HAP-1 (cell line): ENCODE measurements at regions not wholly inside any gene's neighbourhood (a gene's known extent, or its start where the extent isn't known, plus 50 kb on each side); places are given as distances from the start of the nearest gene placed in this dataset.
"Not testable (repeated sequence)": the region's sequence is repeated elsewhere in the genome, so short reads cannot be mapped to it uniquely, and the experiment has no call there.

Experiments used
- DNase-seq, 2 experiments: peaks; one replicate each; pipeline ENCODE4 v3.0.0-alpha.2; 2016 to 2020; ENCODE audit warnings: low spot score in 2 of 2
- H3K27me3 ChIP-seq: fragments of 250-450 bp; sonication (Bioruptor Pico); 2 replicates; pipeline ENCODE4 v1.5.1; 2020; ENCODE audit warnings: low read depth, mild to moderate bottlenecking, moderate library complexity
- H3K36me3 ChIP-seq: fragments of 250-450 bp; sonication (Bioruptor Pico); replicated peaks from 2 replicates; pipeline ENCODE4 v1.5.1; 2020; ENCODE audit warnings: mild to moderate bottlenecking
- H3K4me1 ChIP-seq: fragments of 250-450 bp; sonication (Bioruptor Pico); 2 replicates; pipeline ENCODE4 v1.5.1; 2020; ENCODE audit warnings: mild to moderate bottlenecking
- H3K4me3 ChIP-seq: fragments of 250-450 bp; sonication (Bioruptor Pico); 2 replicates; pipeline ENCODE4 v1.5.1; 2020; ENCODE audit warnings: mild to moderate bottlenecking, moderate library complexity
- H3K9me3 ChIP-seq: fragments of 250-450 bp; sonication (Bioruptor Pico); 2 replicates; pipeline ENCODE4 v1.5.1; 2020; ENCODE audit warnings: mild to moderate bottlenecking, moderate library complexity
- in situ Hi-C: fragments of 300-500 bp; cut with MboI; formaldehyde crosslinking; loops from 3 replicates; pipeline ENCODE4 v1.14.3; 2020; ENCODE audit warnings: low sequenced_read_pairs, inconsistent platforms, mixed read lengths

GRCh38 chr16:16578701-16579100 is 199.8 kb downstream of the NPIPA7 start:
- DNase-seq: no peak
- Histone ChIP-seq H3K4me3 (no peak overlapping the region), H3K36me3 (no peaks in the 10 kb centered on the region), H3K27me3 (no peaks in the 10 kb centered on the region), H3K9me3 (no peaks in the 10 kb centered on the region), H3K4me1 (no peaks in the 10 kb centered on the region)
- in situ Hi-C loops: no loop called here

- H3K4me1 ChIP-seq, DNase-seq, in situ Hi-C loops: not testable (repeated sequence)
These were observed 204.0 kb downstream of the NPIPA7 start for GRCh38 chr16:16582916-16583315.

DNA sequence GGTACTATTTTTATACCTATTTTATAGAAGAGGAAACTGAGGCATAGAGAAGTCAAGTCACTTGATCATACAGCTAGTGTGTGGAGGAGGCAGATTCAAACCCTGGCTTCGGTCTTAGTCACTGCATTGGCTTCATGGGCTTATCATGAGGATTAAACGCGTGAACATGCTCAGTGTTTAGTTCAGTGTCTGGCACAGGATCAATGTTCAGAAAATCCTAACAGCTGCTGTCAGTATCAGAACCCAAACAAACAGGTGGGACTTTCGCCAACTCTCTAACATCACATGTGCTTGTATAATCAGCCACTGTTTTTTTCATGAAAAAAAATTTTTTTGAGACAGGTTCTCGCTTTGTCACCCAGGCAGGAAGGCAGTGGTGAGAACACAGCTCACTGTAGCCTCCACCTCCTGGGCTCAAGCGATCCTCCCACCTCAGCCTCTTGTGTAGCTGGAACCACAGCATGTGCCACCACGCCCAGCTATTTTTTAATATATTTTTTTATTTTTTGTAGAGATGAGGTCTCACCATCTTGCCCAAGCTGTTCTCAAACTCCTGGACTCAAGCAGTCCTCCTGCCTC is 207.2 kb downstream of the NPIPA7 start:
- H3K9me3 ChIP-seq, in situ Hi-C loops, H3K4me1 ChIP-seq, DNase-seq, H3K27me3 ChIP-seq, H3K4me3 ChIP-seq, H3K36me3 ChIP-seq: not testable (repeated sequence)

More at GRCh38 chr16:16582916-16583315, 204.0 kb downstream of the NPIPA7 start:
- H3K4me3 ChIP-seq, H3K27me3 ChIP-seq, H3K9me3 ChIP-seq, H3K36me3 ChIP-seq: not testable (repeated sequence)

DNA sequence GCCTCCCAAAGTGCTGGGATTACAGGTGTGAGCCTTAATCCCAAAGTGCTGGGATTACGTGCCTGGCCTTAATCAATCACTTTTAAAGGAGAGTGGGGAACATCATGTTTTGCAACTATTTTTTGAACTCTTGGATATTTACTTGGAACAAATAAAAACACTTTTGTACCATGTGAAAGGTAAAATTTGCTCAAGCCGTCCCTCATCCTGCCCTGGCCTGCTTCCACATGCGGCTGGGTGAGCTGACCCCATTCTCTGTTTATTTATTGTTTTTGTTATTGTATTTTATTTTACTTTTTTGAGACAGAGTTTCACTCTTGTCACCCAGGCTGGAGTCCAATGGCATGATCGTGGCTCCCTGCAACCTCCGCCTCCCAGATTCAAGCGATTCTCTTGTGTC is 208.0 kb downstream of the NPIPA7 start:
- H3K36me3 ChIP-seq, in situ Hi-C loops, H3K4me3 ChIP-seq, H3K27me3 ChIP-seq, H3K4me1 ChIP-seq, H3K9me3 ChIP-seq, DNase-seq: not testable (repeated sequence)

GRCh38 chr16:16588436-16588835 is 209.5 kb downstream of the NPIPA7 start:
- H3K4me1 ChIP-seq, H3K9me3 ChIP-seq, H3K36me3 ChIP-seq, H3K27me3 ChIP-seq, DNase-seq, H3K4me3 ChIP-seq, in situ Hi-C loops: not testable (repeated sequence)

GRCh38 chr16:16590654-16591318 is 211.8 kb downstream of the NPIPA7 start:
- H3K36me3 ChIP-seq, DNase-seq, H3K4me3 ChIP-seq, H3K4me1 ChIP-seq, H3K27me3 ChIP-seq, in situ Hi-C loops, H3K9me3 ChIP-seq: not testable (repeated sequence)

DNA sequence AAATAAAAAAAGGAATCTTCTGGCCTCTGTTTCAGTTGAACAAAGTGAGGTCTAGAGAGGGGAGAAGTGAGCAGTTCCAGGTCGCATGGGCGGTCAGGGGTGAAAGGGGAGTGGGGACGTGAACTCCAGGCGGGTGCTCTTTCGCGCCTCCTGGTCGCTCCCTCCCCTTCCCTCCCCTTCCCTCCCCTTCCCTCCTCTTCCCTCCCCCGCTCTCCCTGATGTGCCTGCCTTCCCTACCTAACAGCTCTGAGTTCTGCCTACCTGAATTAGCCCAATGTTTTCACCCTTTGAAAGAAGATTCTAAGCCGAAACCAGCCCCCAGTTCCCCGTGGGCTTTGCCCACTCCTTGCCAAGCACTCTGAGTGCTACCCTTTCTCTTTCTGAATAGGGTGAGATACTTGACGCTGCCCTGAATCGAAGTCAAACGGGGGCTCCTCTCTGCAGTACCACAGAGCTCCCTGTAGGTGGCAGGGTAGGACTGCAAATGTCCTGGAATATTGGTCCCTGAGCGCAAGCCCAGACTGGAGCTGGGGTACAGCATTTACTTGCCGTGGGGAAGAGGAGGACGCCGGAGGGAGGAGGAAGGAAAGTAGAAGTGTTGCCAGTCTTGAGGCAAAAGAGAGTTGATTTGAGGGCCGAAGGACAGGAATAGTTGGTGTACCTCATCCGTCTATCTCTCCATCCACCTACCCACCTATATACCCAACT is 214.4 kb downstream of the NPIPA7 start:
- in situ Hi-C loops, H3K36me3 ChIP-seq, H3K27me3 ChIP-seq, H3K9me3 ChIP-seq, H3K4me3 ChIP-seq, H3K4me1 ChIP-seq: not testable (repeated sequence)
- DNase-seq: peak in 1 of 2 experiments; percentile 58

- DNase-seq, H3K36me3 ChIP-seq, H3K4me3 ChIP-seq, in situ Hi-C loops, H3K4me1 ChIP-seq, H3K27me3 ChIP-seq, H3K9me3 ChIP-seq: not testable (repeated sequence)
These were observed 216.2 kb downstream of the NPIPA7 start for GRCh38 chr16:16595029-16595718.

DNA sequence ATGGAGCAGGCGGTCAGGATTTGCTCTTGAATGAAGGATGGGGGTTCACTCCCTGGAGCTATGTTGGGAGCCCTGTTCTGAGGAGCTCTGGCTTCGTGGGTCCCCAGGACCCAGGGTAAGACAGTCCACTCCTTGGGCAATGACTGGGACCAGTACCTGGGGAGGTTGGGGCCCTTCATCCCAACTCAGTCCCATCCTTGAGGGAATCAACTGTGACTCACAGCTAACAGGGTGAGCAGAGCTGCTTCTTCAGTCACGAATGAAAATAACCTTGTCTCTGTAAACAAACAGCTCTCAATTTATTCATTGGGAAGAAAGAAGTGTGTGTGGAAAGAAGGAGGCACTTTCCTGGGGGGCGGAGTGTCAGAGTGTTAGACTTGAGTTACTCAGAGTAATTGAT is 222.3 kb downstream of the NPIPA7 start:
- H3K4me3 ChIP-seq, H3K36me3 ChIP-seq, H3K9me3 ChIP-seq, H3K27me3 ChIP-seq, H3K4me1 ChIP-seq, DNase-seq, in situ Hi-C loops: not testable (repeated sequence)

DNA sequence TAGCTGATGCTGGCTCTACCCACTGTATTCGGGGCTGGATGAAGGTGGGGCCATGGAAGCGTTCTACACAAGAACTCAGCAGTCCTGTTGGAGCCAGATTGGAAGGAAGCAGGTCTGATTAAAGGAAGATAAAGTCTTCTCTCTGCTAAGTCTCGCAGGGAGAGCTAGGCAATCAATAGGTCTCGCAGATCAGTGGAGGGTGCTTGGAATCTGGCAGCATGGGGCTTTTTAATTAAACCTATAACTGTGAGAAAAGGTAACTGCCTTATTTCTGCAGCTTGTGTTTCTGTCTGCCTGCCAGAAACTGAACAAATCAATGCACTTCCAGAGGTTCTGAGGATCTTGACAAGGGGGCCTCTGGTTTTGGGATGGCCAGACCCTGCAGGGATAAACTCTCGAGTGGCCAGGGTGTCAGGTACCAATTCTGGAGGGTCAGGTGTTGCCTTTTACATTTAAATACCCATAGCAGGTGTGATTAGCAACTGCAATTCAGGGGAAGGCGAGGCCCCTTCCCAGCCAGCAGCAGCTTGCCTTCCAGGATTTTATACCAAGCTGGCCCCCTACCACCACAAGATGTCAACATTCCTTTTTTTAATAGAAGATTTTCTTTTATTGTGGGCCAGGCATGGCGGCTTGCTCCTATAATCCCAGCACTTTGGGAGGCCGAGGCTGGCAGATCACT is 228.6 kb downstream of the NPIPA7 start:
- H3K27me3 ChIP-seq, H3K36me3 ChIP-seq, DNase-seq, H3K9me3 ChIP-seq, in situ Hi-C loops, H3K4me1 ChIP-seq, H3K4me3 ChIP-seq: not testable (repeated sequence)

DNA sequence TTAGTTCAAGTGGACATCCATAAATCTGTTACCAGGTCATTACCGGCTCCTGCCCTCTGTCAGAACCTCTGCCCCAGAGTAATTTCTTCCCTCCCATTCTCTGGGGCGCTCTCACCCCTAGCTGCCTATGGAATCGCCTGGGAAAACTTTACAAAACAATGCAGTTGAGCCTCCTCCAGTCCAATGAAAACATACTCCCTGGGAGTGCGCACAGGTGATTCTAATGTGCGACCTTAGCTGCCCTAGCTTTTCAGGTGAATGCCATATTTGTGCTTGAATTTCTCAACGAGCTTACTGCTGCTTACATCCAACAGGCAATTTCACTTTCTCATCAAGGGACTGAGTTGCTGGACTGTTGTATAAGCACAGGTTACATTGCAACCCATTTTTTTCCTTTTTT is 230.7 kb downstream of the NPIPA7 start:
- H3K27me3 ChIP-seq, H3K36me3 ChIP-seq, H3K9me3 ChIP-seq, H3K4me3 ChIP-seq, in situ Hi-C loops, H3K4me1 ChIP-seq, DNase-seq: not testable (repeated sequence)

- in situ Hi-C loops: not testable (repeated sequence)
These were observed 231.5 kb downstream of the NPIPA7 start for GRCh38 chr16:16610389-16610967.

DNA sequence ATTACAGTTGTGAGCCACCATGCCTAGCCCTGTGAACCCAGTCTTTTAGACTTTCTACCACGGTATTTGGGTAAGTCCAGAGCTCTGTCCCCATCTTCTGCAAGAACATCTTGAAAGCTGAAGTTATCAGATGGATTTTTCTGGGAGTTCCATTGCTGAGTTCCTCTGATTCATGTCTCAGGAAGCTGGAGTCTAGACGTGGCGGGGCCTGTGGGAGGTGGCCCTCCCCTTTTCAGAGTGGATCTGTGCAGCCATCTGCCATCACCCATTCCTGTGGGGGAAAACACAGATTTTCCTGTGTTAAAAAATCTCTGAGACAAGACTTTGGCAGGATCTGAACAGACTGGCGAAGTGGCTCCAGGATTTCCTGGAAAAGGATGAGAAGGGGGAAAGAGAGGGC is 234.3 kb downstream of the NPIPA7 start:
- DNase-seq, H3K9me3 ChIP-seq, in situ Hi-C loops, H3K4me1 ChIP-seq, H3K4me3 ChIP-seq, H3K27me3 ChIP-seq, H3K36me3 ChIP-seq: not testable (repeated sequence)

More at GRCh38 chr16:16610389-16610967, 231.5 kb downstream of the NPIPA7 start:
- not testable (repeated sequence) for H3K4me1 ChIP-seq, H3K27me3 ChIP-seq, H3K36me3 ChIP-seq, DNase-seq, H3K4me3 ChIP-seq, H3K9me3 ChIP-seq
